HG02970 (cell line): ENCODE measurements at regions not wholly inside any gene's neighbourhood (a gene's known extent, or its start where the extent isn't known, plus 50 kb on each side); places are given as distances from the start of the nearest gene placed in this dataset.

ENCODE experiments used
- ATAC-seq: cut with Tn5 transposase; IDR thresholded peaks from one replicate; pipeline ENCODE4 v1.9.1; 2021; ENCODE audit warnings: mild to moderate bottlenecking, moderate library complexity, moderate number of reproducible peaks; ENCODE audit not compliant: unreplicated experiment, low FRiP score

GRCh38 chr17:79216391-79216790, 141.8 kb downstream of the ENGASE start:
- ATAC-seq, result no peak

- ATAC-seq, result no peak
Measured at GRCh38 chr17:79215631-79216030, 141.0 kb downstream of the ENGASE start.

- ATAC-seq, result no peak
Measured at GRCh38 chr17:79214940-79215604, 140.4 kb downstream of the ENGASE start.

- no peak for ATAC-seq
Measured at GRCh38 chr17:79214459-79214858, 139.8 kb downstream of the ENGASE start.

- no peak for ATAC-seq
Measured at GRCh38 chr17:79213305-79213704, 138.7 kb downstream of the ENGASE start.

- ATAC-seq, result no peak
Measured at GRCh38 chr17:79212149-79213087, 137.8 kb downstream of the ENGASE start.

GRCh38 chr17:79211061-79211770, 136.6 kb downstream of the ENGASE start:
- ATAC-seq, result no peak

- ATAC-seq, result no peak
Measured at GRCh38 chr17:79210638-79211037, 136.0 kb downstream of the ENGASE start.

- ATAC-seq, result no peak
Measured at GRCh38 chr17:79207960-79208359, 133.3 kb downstream of the ENGASE start.

- ATAC-seq, result no peak
Measured at GRCh38 chr17:79205688-79206205, 131.1 kb downstream of the ENGASE start.

GRCh38 chr17:79204261-79204660, 129.6 kb downstream of the ENGASE start:
- ATAC-seq, result no peak

GRCh38 chr17:79203657-79204056, 129.0 kb downstream of the ENGASE start:
- no peak for ATAC-seq

- ATAC-seq, result no peak
Measured at GRCh38 chr17:79203016-79203415, 128.4 kb downstream of the ENGASE start.

- ATAC-seq, result no peak
Measured at GRCh38 chr17:79202480-79202879, 127.9 kb downstream of the ENGASE start.

- no peak for ATAC-seq
Measured at GRCh38 chr17:79201536-79202227, 127.1 kb downstream of the ENGASE start.

- ATAC-seq, result no peak
Measured at GRCh38 chr17:79201119-79201518, 126.5 kb downstream of the ENGASE start.

GRCh38 chr17:79196913-79197312, 122.3 kb downstream of the ENGASE start:
- ATAC-seq, result no peak

GRCh38 chr17:79192503-79193351, 118.1 kb downstream of the ENGASE start:
- ATAC-seq, result no peak

- ATAC-seq, result no peak
Measured at GRCh38 chr17:79191270-79191934, 116.8 kb downstream of the ENGASE start.
